ENCODE measurements at regions not wholly inside any gene's neighbourhood (a gene's known extent, or its start where the extent isn't known, plus 50 kb on each side); places are given as distances from the start of the nearest gene placed in this dataset.

- TF ChIP-seq EP300 (IDR thresholded peaks at IDR 0.05), result no peak
- H3K4me3 ChIP-seq, result no peak overlapping the region
- no peaks in the 10 kb centered on the region for H3K27me3 ChIP-seq
- H3K36me3 ChIP-seq, result no peaks in the 10 kb centered on the region
- no peaks in the 10 kb centered on the region for H3K4me1 ChIP-seq
- H3K27ac ChIP-seq, result no peak overlapping the region
- no peak for DNase-seq (ENCODE audit: low spot score in 2 of 2)
- no peaks in the 10 kb centered on the region for H3K9me3 ChIP-seq
- 71% methylated on average over 2 of the region's 2 CpGs for WGBS
Measured at GRCh38 chr3:18901571-18901970, 246.7 kb upstream of the KCNH8 start.

GRCh38 chr3:18900994-18901393, 247.3 kb upstream of the KCNH8 start:
- Histone ChIP-seq H3K27ac (no peak overlapping the region), H3K36me3 (no peaks in the 10 kb centered on the region), H3K4me1 (no peaks in the 10 kb centered on the region), H3K4me3 (no peak overlapping the region), H3K27me3 (no peaks in the 10 kb centered on the region), H3K9me3 (no peaks in the 10 kb centered on the region)
- no peak for TF ChIP-seq CTCF (IDR thresholded peaks at IDR 0.05)
- TF ChIP-seq EP300 (IDR thresholded peaks at IDR 0.05), result no peak
- no peak for TF ChIP-seq POLR2AphosphoS5 (IDR thresholded peaks at IDR 0.05)
- no peak for TF ChIP-seq POLR2A (IDR thresholded peaks at IDR 0.05)
- WGBS, result 49% methylated on average over 3 of the region's 3 CpGs
- DNase-seq (ENCODE audit: low spot score in 2 of 2), result no peak

DNA sequence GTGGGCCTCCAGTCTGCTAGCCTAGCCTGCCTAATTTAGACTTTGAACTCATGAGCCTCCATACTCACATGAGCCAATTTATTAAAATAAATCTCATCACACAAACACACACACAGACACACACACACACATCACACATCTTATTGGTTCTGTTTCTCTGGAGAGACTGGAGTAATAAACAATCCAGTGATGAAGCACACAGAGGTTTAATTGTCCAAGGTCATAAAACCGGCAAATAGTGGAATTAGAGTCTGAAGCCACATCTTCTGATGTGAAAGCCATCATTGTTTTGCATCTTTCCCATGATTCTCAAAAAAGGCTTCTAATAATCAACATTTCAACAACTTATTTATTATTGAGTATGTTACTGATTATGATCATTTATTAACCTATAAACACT, 249.4 kb upstream of the KCNH8 start:
- Histone ChIP-seq H3K4me3 (no peak overlapping the region), H3K9me3 (no peaks in the 10 kb centered on the region), H3K36me3 (no peaks in the 10 kb centered on the region), H3K4me1 (no peaks in the 10 kb centered on the region), H3K27ac (no peak overlapping the region), H3K27me3 (no peaks in the 10 kb centered on the region)
- no peak for DNase-seq (ENCODE audit: low spot score in 2 of 2)
- TF ChIP-seq EP300 (IDR thresholded peaks at IDR 0.05) (no peak), POLR2A (IDR thresholded peaks at IDR 0.05) (no peak), CTCF (IDR thresholded peaks at IDR 0.05) (no peak), POLR2AphosphoS5 (IDR thresholded peaks at IDR 0.05) (no peak)
- 42% methylated on average over 1 of the region's 1 CpG for WGBS

DNA sequence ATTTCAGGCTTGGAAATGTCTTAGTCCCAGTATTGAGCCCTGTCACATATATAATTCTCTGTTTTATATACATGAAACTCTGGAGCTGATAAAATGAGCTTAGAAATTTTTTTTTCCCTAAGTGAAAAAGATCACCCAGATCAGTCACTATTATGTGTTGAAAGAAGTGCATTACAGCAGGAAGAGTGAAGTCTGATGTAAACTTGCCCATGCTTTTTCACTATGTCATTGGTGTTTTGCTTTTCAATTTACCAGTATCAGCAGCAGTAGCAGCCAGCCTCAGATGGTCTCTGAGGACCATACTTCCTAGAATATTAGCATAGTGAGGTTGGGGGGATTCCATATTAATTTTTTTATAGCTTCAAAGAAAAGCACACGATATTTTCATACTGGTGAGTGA, 255.6 kb upstream of the KCNH8 start:
- no peaks in the 10 kb centered on the region for H3K9me3 ChIP-seq
- H3K4me1 ChIP-seq, result no peaks in the 10 kb centered on the region
- no peak overlapping the region for H3K27ac ChIP-seq
- TF ChIP-seq POLR2AphosphoS5 (IDR thresholded peaks at IDR 0.05) (no peak), CTCF (IDR thresholded peaks at IDR 0.05) (no peak), EP300 (IDR thresholded peaks at IDR 0.05) (no peak), POLR2A (IDR thresholded peaks at IDR 0.05) (no peak)
- H3K27me3 ChIP-seq, result no peaks in the 10 kb centered on the region
- WGBS, result 55% methylated on average over 1 of the region's 1 CpG
- H3K4me3 ChIP-seq, result no peak overlapping the region
- no peaks in the 10 kb centered on the region for H3K36me3 ChIP-seq
- no peak for DNase-seq (ENCODE audit: low spot score in 2 of 2)

- no peak for TF ChIP-seq POLR2AphosphoS5 (IDR thresholded peaks at IDR 0.05)
- no peak for TF ChIP-seq EP300 (IDR thresholded peaks at IDR 0.05)
- no peak for TF ChIP-seq CTCF (IDR thresholded peaks at IDR 0.05)
- TF ChIP-seq POLR2A (IDR thresholded peaks at IDR 0.05), result no peak
- Histone ChIP-seq H3K9me3 (no peaks in the 10 kb centered on the region), H3K4me3 (no peak overlapping the region), H3K4me1 (no peaks in the 10 kb centered on the region), H3K27ac (no peak overlapping the region), H3K36me3 (no peaks in the 10 kb centered on the region), H3K27me3 (no peaks in the 10 kb centered on the region)
- DNase-seq (ENCODE audit: low spot score in 2 of 2), result no peak
- WGBS, result 98% methylated on average over 2 of the region's 2 CpGs
Measured at GRCh38 chr3:18892047-18892446, 256.3 kb upstream of the KCNH8 start.

DNA sequence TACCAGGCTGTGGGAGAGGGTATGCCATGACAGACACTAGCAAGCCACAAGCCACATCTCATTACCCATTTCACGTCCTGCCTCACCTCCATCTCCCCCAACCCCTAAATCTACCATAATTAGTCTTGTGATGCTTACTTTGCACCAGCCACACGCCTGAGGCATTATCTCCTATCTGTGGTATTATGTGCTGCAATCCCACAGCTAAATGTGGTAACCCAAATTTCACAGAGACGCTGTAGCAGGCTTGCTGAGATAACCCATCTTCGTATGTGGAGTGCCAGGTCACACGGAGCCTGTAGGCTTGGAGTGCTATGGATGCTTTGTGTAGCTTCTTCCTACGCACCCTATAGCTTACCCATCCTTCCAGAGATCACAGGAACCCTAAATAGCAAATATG, 256.7 kb upstream of the KCNH8 start:
- Histone ChIP-seq H3K36me3 (no peaks in the 10 kb centered on the region), H3K27ac (no peak overlapping the region), H3K4me1 (no peaks in the 10 kb centered on the region), H3K9me3 (no peaks in the 10 kb centered on the region), H3K27me3 (no peaks in the 10 kb centered on the region), H3K4me3 (no peak overlapping the region)
- DNase-seq (ENCODE audit: low spot score in 2 of 2), result no peak
- no peak for TF ChIP-seq POLR2A (IDR thresholded peaks at IDR 0.05)
- no peak for TF ChIP-seq CTCF (IDR thresholded peaks at IDR 0.05)
- no peak for TF ChIP-seq EP300 (IDR thresholded peaks at IDR 0.05)
- TF ChIP-seq POLR2AphosphoS5 (IDR thresholded peaks at IDR 0.05), result no peak
- 74% methylated on average over 6 of the region's 6 CpGs for WGBS

Data from suprapubic skin (tissue), 4 donors.